HCT116 (cell line): ENCODE measurements at regions not wholly inside any gene's neighbourhood (a gene's known extent, or its start where the extent isn't known, plus 50 kb on each side); places are given as distances from the start of the nearest gene placed in this dataset.

Experiments used
- ATAC-seq: fragments of 200-7000 bp; cut with Tn5 transposase; 2 replicates; pipeline ENCODE4 v1.9.1; 2020; ENCODE audit warnings: mild to moderate bottlenecking, moderate library complexity
- BruUV-seq: library from RNA; stranded (reverse); fragments of 400-500 nt; replicated peaks from 2 replicates; lab custom pipeline; 2021; lab: Mats Ljungman, UMichigan
- CTCF ChIA-PET: fragments of 300-600 bp; sonication (Branson Sonifier 250); formaldehyde crosslinking; loops from one replicate; lab custom pipeline; 2021; ENCODE audit warnings: antibody characterized with exemption; lab: Charles Lee
- POLR2A ChIA-PET: fragments of 300-600, 350-600 bp; sonication (Branson Sonifier 250); formaldehyde crosslinking; loops from one replicate; lab custom pipeline; 2021; ENCODE audit warnings: antibody characterized with exemption; lab: Charles Lee
- RAD21 ChIA-PET, 2 experiments: fragments of 300-600 bp; sonication (Branson Sonifier 250); formaldehyde crosslinking; loops; one replicate each; lab custom pipeline; 2023; ENCODE audit warnings: low total read pairs in 2 of 2; ENCODE audit not compliant: uncharacterized antibody in 2 of 2, unreplicated experiment in 2 of 2, low non-redundant PET in 1 of 2; lab: Charles Lee
- DNase-seq: peaks from one replicate; pipeline ENCODE4 v3.0.0-alpha.2; 2010; ENCODE audit warnings: low read depth, low spot score
- H2AFZ ChIP-seq: fragments of 200-600 bp; shearing (Covaris generic), sonication (generic); 2 replicates; pipeline ENCODE4 v1.6.1; 2017; ENCODE audit warnings: low read depth, mixed run types, mixed read lengths, antibody characterized with exemption, low read length; ENCODE audit not compliant: poor library complexity, severe bottlenecking
- H3K27ac ChIP-seq: 2 replicates; pipeline ENCODE4 v1.5.1; 2012; ENCODE audit warnings: low read depth, low read length
- H3K27me3 ChIP-seq: fragments of 200-600 bp; sonication (generic); 2 replicates; pipeline ENCODE4 v1.6.1; 2016; ENCODE audit warnings: mixed run types, low read length, mixed read lengths; ENCODE audit not compliant: insufficient read depth
- H3K36me3 ChIP-seq, 2 experiments: fragments of 200-500 bp in 1 of 2; fragments of 200-600 bp in 1 of 2; sonication (Bioruptor generic) in 1 of 2; sonication (generic) in 1 of 2; 2 replicates each; pipeline versions ENCODE4 v1.5.1 to v1.6.1; 2014 to 2016; ENCODE audit warnings: low read length in 2 of 2, inconsistent platforms in 1 of 2, mixed read lengths in 1 of 2, mixed run types in 1 of 2; ENCODE audit not compliant: insufficient read depth in 2 of 2, control insufficient read depth in 1 of 2
- H3K4me1 ChIP-seq, 2 experiments: fragments of 200-600 bp in 1 of 2; sonication (generic) in 1 of 2; 2 replicates each; pipeline versions ENCODE4 v1.5.1 to v1.6.1; 2012 to 2017; ENCODE audit warnings: low read length in 2 of 2, inconsistent platforms in 1 of 2, mild to moderate bottlenecking in 1 of 2, mixed read lengths in 1 of 2, mixed run types in 1 of 2, moderate library complexity in 1 of 2; ENCODE audit not compliant: insufficient read depth in 2 of 2, control insufficient read depth in 1 of 2
- H3K4me2 ChIP-seq: fragments of 200-600 bp; sonication (generic); 2 replicates; pipeline ENCODE4 v1.6.1; 2017; ENCODE audit warnings: mixed run types, low read length, mixed read lengths
- H3K4me3 ChIP-seq, 2 experiments: fragments of 200-600 bp in 1 of 2; sonication (generic) in 1 of 2; replicated peaks in 1 of 2; 2 replicates each; pipeline ENCODE4 v1.5.1; 2011 to 2016; ENCODE audit warnings: low read length in 2 of 2, control low read depth in 1 of 2, low read depth in 1 of 2, mild to moderate bottlenecking in 1 of 2, mixed read lengths in 1 of 2, mixed run types in 1 of 2
- H3K79me2 ChIP-seq: fragments of 200-600 bp; sonication (generic); 2 replicates; pipeline ENCODE4 v1.6.1; 2017; ENCODE audit warnings: mild to moderate bottlenecking, mixed run types, low read length, moderate library complexity, mixed read lengths; ENCODE audit not compliant: insufficient read depth
- H3K9ac ChIP-seq: fragments of 200-600 bp; sonication (generic); 2 replicates; pipeline ENCODE4 v1.6.1; 2016; ENCODE audit warnings: low read length, mixed read lengths
- H3K9me2 ChIP-seq: fragments of 200-600 bp; sonication (generic), shearing (Covaris generic); 2 replicates; pipeline ENCODE4 v1.6.1; 2017; ENCODE audit warnings: mixed run types, mild to moderate bottlenecking, moderate library complexity; ENCODE audit not compliant: insufficient read depth
- H3K9me3 ChIP-seq, 2 experiments: fragments of 200-500 bp in 1 of 2; fragments of 200-600 bp in 1 of 2; sonication (Bioruptor generic) in 1 of 2; sonication (generic) in 1 of 2; 2 replicates each; pipeline ENCODE4 v1.6.1; 2014 to 2017; ENCODE audit warnings: low read length in 2 of 2, mixed read lengths in 2 of 2, inconsistent platforms in 1 of 2, low read depth in 1 of 2, mild to moderate bottlenecking in 1 of 2, mixed run types in 1 of 2, moderate library complexity in 1 of 2; ENCODE audit not compliant: control insufficient read depth in 1 of 2, insufficient read depth in 1 of 2
- H4K20me1 ChIP-seq: fragments of 200-600 bp; sonication (generic), shearing (Covaris generic); 2 replicates; pipeline ENCODE4 v1.6.1; 2017; ENCODE audit warnings: mixed run types, mild to moderate bottlenecking, moderate library complexity; ENCODE audit not compliant: insufficient read depth
- CBX3 ChIP-seq: IDR thresholded peaks from 2 replicates; pipeline ENCODE4 v1.6.1; 2012; ENCODE audit warnings: low read depth
- CEBPB ChIP-seq: IDR thresholded peaks from 2 replicates; pipeline ENCODE4 v1.6.1; 2012; ENCODE audit warnings: low read depth
- EGR1 ChIP-seq: IDR thresholded peaks from 2 replicates; pipeline ENCODE4 v1.6.1; 2012; ENCODE audit warnings: low read depth
- ELF1 ChIP-seq: IDR thresholded peaks from 2 replicates; pipeline ENCODE4 v1.6.1; 2012; ENCODE audit warnings: low read depth, borderline replicate concordance
- EZH2 ChIP-seq: fragments of 200-600 bp; sonication (generic); IDR thresholded peaks from 2 replicates; pipeline ENCODE4 v1.6.1; 2017; ENCODE audit warnings: antibody characterized with exemption, mixed run types
- FOSL1 ChIP-seq: IDR thresholded peaks from 2 replicates; pipeline ENCODE4 v1.6.1; 2012; ENCODE audit warnings: low read depth
- POLR2A ChIP-seq: IDR thresholded peaks from 2 replicates; pipeline ENCODE4 v1.7.0; 2011; ENCODE audit warnings: borderline replicate concordance; ENCODE audit not compliant: insufficient read depth, insufficient read length; ENCODE audit errors: extremely low read depth
- POLR2AphosphoS5 ChIP-seq: IDR thresholded peaks from 2 replicates; pipeline ENCODE4 v1.6.1; 2011; ENCODE audit warnings: mild to moderate bottlenecking, low read depth, low read length, moderate library complexity
- RAD21 ChIP-seq: IDR thresholded peaks from 2 replicates; pipeline ENCODE4 v1.6.1; 2012; ENCODE audit warnings: low read depth, mild to moderate bottlenecking
- SP1 ChIP-seq: IDR thresholded peaks from 2 replicates; pipeline ENCODE4 v1.6.1; 2012; ENCODE audit warnings: low read depth
- SRF ChIP-seq: IDR thresholded peaks from 2 replicates; pipeline ENCODE4 v1.6.1; 2012; ENCODE audit warnings: low read depth
- YY1 ChIP-seq: IDR thresholded peaks from 2 replicates; pipeline ENCODE4 v1.6.1; 2011; ENCODE audit warnings: low read length, low read depth, moderate library complexity, mild to moderate bottlenecking; ENCODE audit not compliant: insufficient replicate concordance; ENCODE audit errors: extremely low read depth
- ZFX ChIP-seq: fragments of 450-650 bp; IDR thresholded peaks from 2 replicates; pipeline ENCODE4 v1.6.1; 2017
- ZNF274 ChIP-seq: fragments of 200-500 bp; sonication (Bioruptor generic); IDR thresholded peaks from 2 replicates; pipeline ENCODE4 v1.6.1; 2014; ENCODE audit warnings: mild to moderate bottlenecking, low read depth, low read length, inconsistent platforms
- intact Hi-C: fragments of 100-400 bp; cut with micrococcal nuclease; formaldehyde crosslinking; loops from 2 replicates; pipeline ENCODE4 v1.10.0; 2022
- TF ChIP-seq, protein P1 (sequence below): IDR thresholded peaks from 2 replicates; pipeline ENCODE4 v1.6.1; 2012
- TF ChIP-seq, protein P2 (sequence below): IDR thresholded peaks from 2 replicates; pipeline ENCODE4 v1.6.1; 2012
- TF ChIP-seq, protein P3 (sequence below): IDR thresholded peaks from 2 replicates; pipeline ENCODE4 v1.6.1; 2011; ENCODE audit warnings: mild to moderate bottlenecking, low read length, moderate library complexity; ENCODE audit not compliant: insufficient replicate concordance; ENCODE audit errors: extremely low read depth
- TF ChIP-seq, protein P4 (sequence below): IDR thresholded peaks from 2 replicates; pipeline ENCODE4 v1.6.1; 2012; ENCODE audit warnings: low read depth
- TF ChIP-seq, protein P5 (sequence below), 3 experiments: fragments of 200-600 bp in 1 of 3; sonication (generic) in 1 of 3; IDR thresholded peaks in 2 of 3; conservative IDR thresholded peaks in 1 of 3; 2 replicates each; pipeline ENCODE4 v1.5.1; 2012 to 2017; ENCODE audit warnings: low read depth in 2 of 3, low read length in 2 of 3, antibody characterized with exemption in 1 of 3, borderline replicate concordance in 1 of 3, control low read depth in 1 of 3, mild to moderate bottlenecking in 1 of 3, mixed read lengths in 1 of 3, mixed run types in 1 of 3, moderate library complexity in 1 of 3; ENCODE audit not compliant: insufficient read depth in 1 of 3

DNA sequence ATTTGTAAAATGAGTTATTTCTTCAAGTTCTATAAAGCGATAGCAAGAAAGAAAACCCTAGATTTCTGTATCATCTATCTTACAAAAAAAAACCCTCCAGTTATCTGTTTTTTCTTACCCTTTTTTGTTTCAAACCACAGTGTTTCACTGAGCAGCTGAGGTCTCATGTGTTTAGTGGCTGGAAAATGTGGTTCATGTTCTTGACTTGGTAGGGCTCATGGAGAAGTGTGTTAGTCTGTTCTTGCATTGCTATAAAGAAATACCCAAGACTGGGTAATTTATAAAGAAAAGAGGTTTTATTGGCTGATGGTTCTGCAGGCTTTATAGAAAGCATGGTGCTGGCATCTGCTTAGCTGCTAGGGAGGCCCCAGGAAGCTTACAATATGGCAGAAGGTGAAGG lies 147.3 kb upstream of the NABP1 start:
- no TSS peak for BruUV-seq
- H3K4me3 ChIP-seq: no peak overlapping the region
- ATAC-seq (no peak), DNase-seq (no peak)
- no peaks in the 10 kb centered on the region for H3K9me3 ChIP-seq
- no peak overlapping the region for H3K9ac ChIP-seq
- H3K27ac ChIP-seq: no peak overlapping the region
- H3K79me2 ChIP-seq: no peaks in the 10 kb centered on the region
- TF ChIP-seq, protein P1, sequence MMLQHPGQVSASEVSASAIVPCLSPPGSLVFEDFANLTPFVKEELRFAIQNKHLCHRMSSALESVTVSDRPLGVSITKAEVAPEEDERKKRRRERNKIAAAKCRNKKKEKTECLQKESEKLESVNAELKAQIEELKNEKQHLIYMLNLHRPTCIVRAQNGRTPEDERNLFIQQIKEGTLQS: no peak
- no peak for TF ChIP-seq RAD21
- TF ChIP-seq CEBPB: no peak
- TF ChIP-seq POLR2A: no peak
- TF ChIP-seq SRF: no peak
- TF ChIP-seq EZH2: no peak
- TF ChIP-seq CBX3: no peak
- TF ChIP-seq ZNF274: no peak
- no peak for TF ChIP-seq SP1
- no peak for TF ChIP-seq ELF1
- no peak for TF ChIP-seq ZFX
- no peak for TF ChIP-seq POLR2AphosphoS5
- TF ChIP-seq, protein P2, sequence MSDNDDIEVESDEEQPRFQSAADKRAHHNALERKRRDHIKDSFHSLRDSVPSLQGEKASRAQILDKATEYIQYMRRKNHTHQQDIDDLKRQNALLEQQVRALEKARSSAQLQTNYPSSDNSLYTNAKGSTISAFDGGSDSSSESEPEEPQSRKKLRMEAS: no peak
- no peak for TF ChIP-seq YY1
- TF ChIP-seq EGR1: no peak
- TF ChIP-seq, protein P3, sequence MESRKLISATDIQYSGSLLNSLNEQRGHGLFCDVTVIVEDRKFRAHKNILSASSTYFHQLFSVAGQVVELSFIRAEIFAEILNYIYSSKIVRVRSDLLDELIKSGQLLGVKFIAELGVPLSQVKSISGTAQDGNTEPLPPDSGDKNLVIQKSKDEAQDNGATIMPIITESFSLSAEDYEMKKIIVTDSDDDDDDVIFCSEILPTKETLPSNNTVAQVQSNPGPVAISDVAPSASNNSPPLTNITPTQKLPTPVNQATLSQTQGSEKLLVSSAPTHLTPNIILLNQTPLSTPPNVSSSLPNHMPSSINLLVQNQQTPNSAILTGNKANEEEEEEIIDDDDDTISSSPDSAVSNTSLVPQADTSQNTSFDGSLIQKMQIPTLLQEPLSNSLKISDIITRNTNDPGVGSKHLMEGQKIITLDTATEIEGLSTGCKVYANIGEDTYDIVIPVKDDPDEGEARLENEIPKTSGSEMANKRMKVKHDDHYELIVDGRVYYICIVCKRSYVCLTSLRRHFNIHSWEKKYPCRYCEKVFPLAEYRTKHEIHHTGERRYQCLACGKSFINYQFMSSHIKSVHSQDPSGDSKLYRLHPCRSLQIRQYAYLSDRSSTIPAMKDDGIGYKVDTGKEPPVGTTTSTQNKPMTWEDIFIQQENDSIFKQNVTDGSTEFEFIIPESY: no peak
- TF ChIP-seq, protein P4, sequence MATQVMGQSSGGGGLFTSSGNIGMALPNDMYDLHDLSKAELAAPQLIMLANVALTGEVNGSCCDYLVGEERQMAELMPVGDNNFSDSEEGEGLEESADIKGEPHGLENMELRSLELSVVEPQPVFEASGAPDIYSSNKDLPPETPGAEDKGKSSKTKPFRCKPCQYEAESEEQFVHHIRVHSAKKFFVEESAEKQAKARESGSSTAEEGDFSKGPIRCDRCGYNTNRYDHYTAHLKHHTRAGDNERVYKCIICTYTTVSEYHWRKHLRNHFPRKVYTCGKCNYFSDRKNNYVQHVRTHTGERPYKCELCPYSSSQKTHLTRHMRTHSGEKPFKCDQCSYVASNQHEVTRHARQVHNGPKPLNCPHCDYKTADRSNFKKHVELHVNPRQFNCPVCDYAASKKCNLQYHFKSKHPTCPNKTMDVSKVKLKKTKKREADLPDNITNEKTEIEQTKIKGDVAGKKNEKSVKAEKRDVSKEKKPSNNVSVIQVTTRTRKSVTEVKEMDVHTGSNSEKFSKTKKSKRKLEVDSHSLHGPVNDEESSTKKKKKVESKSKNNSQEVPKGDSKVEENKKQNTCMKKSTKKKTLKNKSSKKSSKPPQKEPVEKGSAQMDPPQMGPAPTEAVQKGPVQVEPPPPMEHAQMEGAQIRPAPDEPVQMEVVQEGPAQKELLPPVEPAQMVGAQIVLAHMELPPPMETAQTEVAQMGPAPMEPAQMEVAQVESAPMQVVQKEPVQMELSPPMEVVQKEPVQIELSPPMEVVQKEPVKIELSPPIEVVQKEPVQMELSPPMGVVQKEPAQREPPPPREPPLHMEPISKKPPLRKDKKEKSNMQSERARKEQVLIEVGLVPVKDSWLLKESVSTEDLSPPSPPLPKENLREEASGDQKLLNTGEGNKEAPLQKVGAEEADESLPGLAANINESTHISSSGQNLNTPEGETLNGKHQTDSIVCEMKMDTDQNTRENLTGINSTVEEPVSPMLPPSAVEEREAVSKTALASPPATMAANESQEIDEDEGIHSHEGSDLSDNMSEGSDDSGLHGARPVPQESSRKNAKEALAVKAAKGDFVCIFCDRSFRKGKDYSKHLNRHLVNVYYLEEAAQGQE: no peak
- no peak for TF ChIP-seq FOSL1
- TF ChIP-seq, protein P5, sequence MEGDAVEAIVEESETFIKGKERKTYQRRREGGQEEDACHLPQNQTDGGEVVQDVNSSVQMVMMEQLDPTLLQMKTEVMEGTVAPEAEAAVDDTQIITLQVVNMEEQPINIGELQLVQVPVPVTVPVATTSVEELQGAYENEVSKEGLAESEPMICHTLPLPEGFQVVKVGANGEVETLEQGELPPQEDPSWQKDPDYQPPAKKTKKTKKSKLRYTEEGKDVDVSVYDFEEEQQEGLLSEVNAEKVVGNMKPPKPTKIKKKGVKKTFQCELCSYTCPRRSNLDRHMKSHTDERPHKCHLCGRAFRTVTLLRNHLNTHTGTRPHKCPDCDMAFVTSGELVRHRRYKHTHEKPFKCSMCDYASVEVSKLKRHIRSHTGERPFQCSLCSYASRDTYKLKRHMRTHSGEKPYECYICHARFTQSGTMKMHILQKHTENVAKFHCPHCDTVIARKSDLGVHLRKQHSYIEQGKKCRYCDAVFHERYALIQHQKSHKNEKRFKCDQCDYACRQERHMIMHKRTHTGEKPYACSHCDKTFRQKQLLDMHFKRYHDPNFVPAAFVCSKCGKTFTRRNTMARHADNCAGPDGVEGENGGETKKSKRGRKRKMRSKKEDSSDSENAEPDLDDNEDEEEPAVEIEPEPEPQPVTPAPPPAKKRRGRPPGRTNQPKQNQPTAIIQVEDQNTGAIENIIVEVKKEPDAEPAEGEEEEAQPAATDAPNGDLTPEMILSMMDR (IDR thresholded peaks at IDR 0.05 in 2 of 3, conservative IDR thresholded peaks at IDR 0.05 in 1 of 3; ENCODE audit: borderline replicate concordance in 1 of 3, insufficient read depth in 1 of 3, low read depth in 2 of 3, low read length in 2 of 3): no peak
- ChIA-PET CTCF (no interaction called here), RAD21 (no interaction called here), POLR2A (no interaction called here)
- no peak overlapping the region for H3K4me2 ChIP-seq
- H3K9me2 ChIP-seq: no peaks in the 10 kb centered on the region
- no peak overlapping the region for H2AFZ ChIP-seq
- H4K20me1 ChIP-seq: no peaks in the 10 kb centered on the region
- H3K36me3 ChIP-seq: no peaks in the 10 kb centered on the region
- H3K4me1 ChIP-seq: no peaks in the 10 kb centered on the region
- no peaks in the 10 kb centered on the region for H3K27me3 ChIP-seq
- intact Hi-C loops: no loop called here
